Neural progenitor cell (in vitro differentiated cells): ENCODE measurements at regions not wholly inside any gene's neighbourhood (a gene's known extent, or its start where the extent isn't known, plus 50 kb on each side); places are given as distances from the start of the nearest gene placed in this dataset.

ENCODE experiments used
- DNase-seq: peaks from one replicate; pipeline ENCODE4 v3.0.0-alpha.2; 2016; ENCODE audit warnings: low spot score
- H2AFZ ChIP-seq: fragments of 200-600 bp; sonication (generic); replicated peaks from 2 replicates; pipeline ENCODE4 v1.6.1; 2016; ENCODE audit warnings: antibody characterized with exemption
- H3F3A ChIP-seq: fragments of 200-600 bp; sonication (generic); 2 replicates; pipeline ENCODE4 v1.6.1; 2016; ENCODE audit warnings: antibody characterized with exemption, low read depth
- H3K27ac ChIP-seq: fragments of 200-600 bp; sonication (generic); 2 replicates; pipeline ENCODE4 v1.5.1; 2016; ENCODE audit warnings: mild to moderate bottlenecking
- H3K27me3 ChIP-seq: fragments of 200-600 bp; sonication (generic); 2 replicates; pipeline ENCODE4 v1.6.1; 2016; ENCODE audit warnings: mild to moderate bottlenecking, moderate library complexity
- H3K36me3 ChIP-seq: fragments of 200-600 bp; sonication (generic); 2 replicates; pipeline ENCODE4 v1.5.1; 2016
- H3K4me1 ChIP-seq: fragments of 200-600 bp; sonication (generic); 2 replicates; pipeline ENCODE4 v1.6.1; 2016; ENCODE audit warnings: mixed run types
- H3K4me2 ChIP-seq: fragments of 200-600 bp; sonication (generic); 2 replicates; pipeline ENCODE4 v1.6.1; 2016
- H3K4me3 ChIP-seq: fragments of 200-600 bp; sonication (generic); 2 replicates; pipeline ENCODE4 v1.5.1; 2016
- H3K79me2 ChIP-seq: fragments of 200-600 bp; sonication (generic); 2 replicates; pipeline ENCODE4 v1.6.1; 2016; ENCODE audit warnings: low read depth
- H3K9ac ChIP-seq: fragments of 200-600 bp; sonication (generic); 2 replicates; pipeline ENCODE4 v1.6.1; 2016
- H3K9me3 ChIP-seq: fragments of 200-600 bp; sonication (generic); 2 replicates; pipeline ENCODE4 v1.5.1; 2016; ENCODE audit warnings: low read depth
- H4K20me1 ChIP-seq: fragments of 200-600 bp; sonication (generic); 2 replicates; pipeline ENCODE4 v1.6.1; 2016; ENCODE audit warnings: low read depth
- H3K27ac Mint-ChIP-seq: 3 replicates; pipeline ENCODE4 v1.8.0; 2021; ENCODE audit warnings: mixed read lengths
- H3K27me3 Mint-ChIP-seq: 2 replicates; pipeline ENCODE4 v1.8.0; 2022; ENCODE audit warnings: low read depth, mild to moderate bottlenecking, inconsistent platforms, moderate library complexity, mixed read lengths; ENCODE audit not compliant: insufficient read depth
- H3K36me3 Mint-ChIP-seq: 3 replicates; pipeline ENCODE4 v1.8.0; 2021; ENCODE audit warnings: mixed read lengths
- H3K4me1 Mint-ChIP-seq: 3 replicates; pipeline ENCODE4 v1.8.0; 2021; ENCODE audit warnings: mixed read lengths
- H3K4me3 Mint-ChIP-seq: 3 replicates; pipeline ENCODE4 v1.8.0; 2021; ENCODE audit warnings: mild to moderate bottlenecking, moderate library complexity, mixed read lengths
- H3K9me3 Mint-ChIP-seq: 3 replicates; pipeline ENCODE4 v1.8.0; 2020; ENCODE audit warnings: mixed read lengths
- EZH2 ChIP-seq: fragments of 200-600 bp; sonication (generic); IDR thresholded peaks from 2 replicates; pipeline ENCODE4 v1.6.1; 2017; ENCODE audit warnings: antibody characterized with exemption, mild to moderate bottlenecking, moderate library complexity
- EZH2phosphoT487 ChIP-seq: fragments of 200-600 bp; sonication (generic); IDR thresholded peaks from 2 replicates; pipeline ENCODE4 v1.6.1; 2017; ENCODE audit warnings: antibody characterized with exemption
- TF ChIP-seq, protein P1 (sequence below): fragments of 200-600 bp; sonication (generic); IDR thresholded peaks from 2 replicates; pipeline ENCODE4 v1.5.1; 2017; ENCODE audit warnings: antibody characterized with exemption, mild to moderate bottlenecking

DNA sequence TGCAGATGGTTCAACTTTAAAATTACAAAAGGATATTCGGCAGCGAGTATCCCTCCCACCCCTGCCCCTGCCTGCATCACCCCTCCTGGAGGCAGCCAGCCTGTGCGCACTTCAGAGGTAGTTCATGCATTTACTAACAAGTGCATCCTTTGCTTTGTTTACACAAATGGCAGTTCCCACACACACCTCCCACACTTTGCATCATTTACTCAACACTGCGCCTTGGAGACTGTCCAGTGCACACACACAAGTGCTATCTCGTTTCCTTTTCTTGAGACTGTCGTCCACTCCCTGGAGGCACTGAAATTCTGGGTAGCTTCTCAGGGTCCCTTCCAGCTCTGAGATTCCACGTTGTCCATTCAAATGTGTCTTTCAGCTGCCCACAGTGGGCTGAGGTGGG is 53.1 kb upstream of the VSX1 start:
- Mint-ChIP-seq H3K4me3 (no peak overlapping the region), H3K27me3 (peaks cover 9% of the 10 kb centered on the region), H3K9me3 (peaks cover 4% of the 10 kb centered on the region), H3K4me1 (peaks cover 22% of the 10 kb centered on the region), H3K36me3 (peaks cover 1% of the 10 kb centered on the region), H3K27ac (no peak overlapping the region)
- Histone ChIP-seq H3K27ac (no peak overlapping the region), H3K79me2 (no peaks in the 10 kb centered on the region), H3K4me1 (no peaks in the 10 kb centered on the region), H2AFZ (no peak overlapping the region), H3K9ac (no peak overlapping the region), H3F3A (no peaks in the 10 kb centered on the region), H3K9me3 (no peaks in the 10 kb centered on the region), H3K4me3 (no peak overlapping the region), H3K36me3 (no peaks in the 10 kb centered on the region), H3K4me2 (no peak overlapping the region), H4K20me1 (no peaks in the 10 kb centered on the region), H3K27me3 (no peaks in the 10 kb centered on the region)
- DNase-seq, result no peak
- TF ChIP-seq EZH2phosphoT487 (no peak), EZH2 (no peak)
- TF ChIP-seq, protein P1, sequence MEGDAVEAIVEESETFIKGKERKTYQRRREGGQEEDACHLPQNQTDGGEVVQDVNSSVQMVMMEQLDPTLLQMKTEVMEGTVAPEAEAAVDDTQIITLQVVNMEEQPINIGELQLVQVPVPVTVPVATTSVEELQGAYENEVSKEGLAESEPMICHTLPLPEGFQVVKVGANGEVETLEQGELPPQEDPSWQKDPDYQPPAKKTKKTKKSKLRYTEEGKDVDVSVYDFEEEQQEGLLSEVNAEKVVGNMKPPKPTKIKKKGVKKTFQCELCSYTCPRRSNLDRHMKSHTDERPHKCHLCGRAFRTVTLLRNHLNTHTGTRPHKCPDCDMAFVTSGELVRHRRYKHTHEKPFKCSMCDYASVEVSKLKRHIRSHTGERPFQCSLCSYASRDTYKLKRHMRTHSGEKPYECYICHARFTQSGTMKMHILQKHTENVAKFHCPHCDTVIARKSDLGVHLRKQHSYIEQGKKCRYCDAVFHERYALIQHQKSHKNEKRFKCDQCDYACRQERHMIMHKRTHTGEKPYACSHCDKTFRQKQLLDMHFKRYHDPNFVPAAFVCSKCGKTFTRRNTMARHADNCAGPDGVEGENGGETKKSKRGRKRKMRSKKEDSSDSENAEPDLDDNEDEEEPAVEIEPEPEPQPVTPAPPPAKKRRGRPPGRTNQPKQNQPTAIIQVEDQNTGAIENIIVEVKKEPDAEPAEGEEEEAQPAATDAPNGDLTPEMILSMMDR, result no peak

DNA sequence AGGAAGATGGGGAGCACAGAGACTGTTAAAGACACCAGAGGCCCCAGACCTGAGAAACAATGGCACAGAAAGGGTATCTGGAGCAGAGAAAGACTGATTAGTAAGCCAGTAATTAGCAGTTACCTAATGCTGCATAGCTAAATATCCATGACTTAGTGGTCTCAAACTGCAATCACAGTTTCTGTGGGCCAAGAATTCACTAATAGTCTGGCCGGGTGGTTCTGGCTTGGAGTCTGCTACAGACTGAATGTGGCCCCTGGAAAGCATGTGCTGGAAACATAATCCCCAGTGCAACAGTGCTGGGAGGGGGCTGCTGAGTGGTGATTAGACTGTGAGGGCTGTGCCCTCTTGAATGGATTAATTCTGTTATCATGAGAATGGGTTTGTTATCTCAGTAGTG is 54.1 kb upstream of the VSX1 start:
- TF ChIP-seq, protein P1, result no peak
- no peak for TF ChIP-seq EZH2
- no peak for TF ChIP-seq EZH2phosphoT487
- peaks cover 2% of the 10 kb centered on the region for H3K9me3 Mint-ChIP-seq
- peak overlapping the region; percentile 44 for H2AFZ ChIP-seq

DNA sequence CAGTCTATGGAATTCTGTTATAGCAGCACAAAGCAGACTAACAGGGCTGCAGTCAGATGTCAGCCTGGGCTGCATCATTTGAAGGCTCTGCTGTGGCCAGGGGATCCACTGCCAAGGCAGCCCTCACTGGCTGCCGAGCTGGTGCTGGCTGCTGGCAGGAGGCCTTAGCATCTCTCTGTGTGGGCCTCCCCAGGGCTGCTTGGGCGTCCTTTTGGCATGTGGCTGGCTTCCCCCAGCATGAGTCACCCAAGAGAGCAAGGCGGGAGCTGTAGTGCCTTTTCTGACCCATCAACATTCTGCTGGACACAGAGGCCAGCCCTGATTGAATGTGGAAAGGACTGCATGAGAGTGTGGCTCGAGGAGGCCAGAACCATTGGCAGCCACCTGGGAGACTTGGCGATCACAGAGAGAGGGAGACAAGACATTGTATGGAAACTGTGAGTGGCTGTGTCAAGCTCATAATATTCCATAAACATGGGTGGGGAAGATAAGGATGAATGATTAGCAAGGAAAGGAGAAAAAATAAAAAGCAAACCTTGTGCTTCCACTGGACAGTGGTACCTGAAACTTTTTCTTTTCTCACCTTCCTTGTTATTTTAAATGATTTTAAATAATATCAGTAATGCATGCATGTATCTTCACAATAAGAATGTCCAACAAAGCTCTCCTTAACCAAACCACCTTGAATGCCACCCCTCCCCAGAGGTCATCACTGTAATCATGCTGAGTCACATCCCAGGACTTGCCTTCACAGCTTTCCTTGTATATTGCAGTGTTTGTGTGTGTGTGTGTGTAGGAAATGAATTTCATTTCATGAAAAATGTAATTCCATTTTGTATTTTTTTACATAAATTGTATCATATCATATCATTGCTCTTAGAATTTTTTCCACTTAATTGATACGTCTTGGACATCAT is 55.0 kb upstream of the VSX1 start:
- Mint-ChIP-seq H3K4me1 (peaks cover 22% of the 10 kb centered on the region), H3K9me3 (peaks cover 2% of the 10 kb centered on the region), H3K27me3 (peaks cover 14% of the 10 kb centered on the region), H3K27ac (no peak overlapping the region), H3K36me3 (no peaks in the 10 kb centered on the region), H3K4me3 (no peak overlapping the region)
- Histone ChIP-seq H3K9me3 (no peaks in the 10 kb centered on the region), H3K9ac (no peak overlapping the region), H3K4me3 (no peak overlapping the region), H3K27ac (no peak overlapping the region), H3K27me3 (peaks cover 11% of the 10 kb centered on the region), H3K4me1 (no peaks in the 10 kb centered on the region), H3K4me2 (no peak overlapping the region), H3K79me2 (no peaks in the 10 kb centered on the region), H3K36me3 (no peaks in the 10 kb centered on the region), H3F3A (no peaks in the 10 kb centered on the region), H4K20me1 (no peaks in the 10 kb centered on the region), H2AFZ (no peak overlapping the region)
- TF ChIP-seq EZH2, result no peak
- no peak for TF ChIP-seq EZH2phosphoT487
- TF ChIP-seq, protein P1, result no peak
- no peak for DNase-seq

More for the DNA sequence above, 54.1 kb upstream of the VSX1 start:
- Mint-ChIP-seq H3K4me1 (peaks cover 22% of the 10 kb centered on the region), H3K27ac (no peak overlapping the region), H3K4me3 (no peak overlapping the region), H3K27me3 (peaks cover 12% of the 10 kb centered on the region), H3K36me3 (no peaks in the 10 kb centered on the region)
- H3K9me3 ChIP-seq, result no peaks in the 10 kb centered on the region
- no peak overlapping the region for H3K27ac ChIP-seq
- no peak for DNase-seq
- H3K9ac ChIP-seq, result no peak overlapping the region
- H3F3A ChIP-seq, result no peaks in the 10 kb centered on the region
- H3K27me3 ChIP-seq, result peaks cover 8% of the 10 kb centered on the region
- no peaks in the 10 kb centered on the region for H4K20me1 ChIP-seq
- no peaks in the 10 kb centered on the region for H3K4me1 ChIP-seq
- no peak overlapping the region for H3K4me3 ChIP-seq
- H3K4me2 ChIP-seq, result no peak overlapping the region
- H3K36me3 ChIP-seq, result no peaks in the 10 kb centered on the region
- H3K79me2 ChIP-seq, result no peaks in the 10 kb centered on the region
